ENCODE measurements at regions not wholly inside any gene's neighbourhood (a gene's known extent, or its start where the extent isn't known, plus 50 kb on each side); places are given as distances from the start of the nearest gene placed in this dataset.
"Not testable (repeated sequence)": the region's sequence is repeated elsewhere in the genome, so short reads cannot be mapped to it uniquely, and the experiment has no call there.

- no peak for DNase-seq
Measured at GRCh38 chr19:29873801-29874575, 62.2 kb downstream of the CCNE1 start.

GRCh38 chr19:29875931-29876330, 64.1 kb downstream of the CCNE1 start:
- DNase-seq, result no peak

DNA sequence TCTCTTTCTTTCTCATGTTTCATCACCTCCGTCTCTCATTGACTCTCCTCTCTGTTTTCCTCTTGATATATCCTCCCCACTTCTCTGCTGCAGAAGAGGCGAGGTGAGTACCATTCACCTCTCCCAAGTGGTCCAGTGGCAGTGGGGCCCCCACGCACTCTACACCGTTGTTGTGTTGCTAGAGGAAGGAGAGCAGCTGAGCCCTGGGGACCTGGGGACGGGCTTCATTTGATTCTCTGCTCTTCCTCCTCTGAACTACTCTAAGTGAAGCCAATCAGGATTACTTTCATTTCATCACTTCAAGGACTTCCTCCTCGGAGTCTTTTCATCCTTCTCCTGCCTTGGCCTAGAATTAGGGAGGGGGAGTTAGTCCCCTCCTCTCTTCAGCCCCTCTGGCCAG, 64.6 kb downstream of the CCNE1 start:
- no peak for DNase-seq

DNA sequence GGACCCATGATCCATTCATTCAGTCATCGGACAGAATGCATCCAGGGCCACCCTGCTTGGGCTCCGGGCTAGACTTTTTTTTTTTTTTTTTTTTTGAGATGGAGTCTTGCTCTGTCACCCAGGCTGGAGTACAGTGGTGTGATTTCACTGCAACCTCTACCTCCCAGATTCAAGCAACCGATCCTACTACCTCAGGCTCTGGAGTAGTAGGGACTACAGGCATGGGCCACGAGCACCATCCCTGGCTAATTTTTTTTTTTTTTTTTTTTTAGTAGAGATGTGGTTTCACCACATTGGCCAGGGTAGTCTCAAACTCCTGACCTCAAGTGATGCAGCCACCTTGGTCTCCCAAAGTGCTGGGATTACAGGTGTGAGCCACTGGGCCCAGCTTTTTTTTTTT, 65.1 kb downstream of the CCNE1 start:
- DNase-seq, result not testable (repeated sequence)

- no peak for DNase-seq
Measured at GRCh38 chr19:29878973-29879654, 62.9 kb upstream of the URI1 start.

GRCh38 chr19:29879655-29879974, 62.4 kb upstream of the URI1 start:
- no peak for DNase-seq

DNA sequence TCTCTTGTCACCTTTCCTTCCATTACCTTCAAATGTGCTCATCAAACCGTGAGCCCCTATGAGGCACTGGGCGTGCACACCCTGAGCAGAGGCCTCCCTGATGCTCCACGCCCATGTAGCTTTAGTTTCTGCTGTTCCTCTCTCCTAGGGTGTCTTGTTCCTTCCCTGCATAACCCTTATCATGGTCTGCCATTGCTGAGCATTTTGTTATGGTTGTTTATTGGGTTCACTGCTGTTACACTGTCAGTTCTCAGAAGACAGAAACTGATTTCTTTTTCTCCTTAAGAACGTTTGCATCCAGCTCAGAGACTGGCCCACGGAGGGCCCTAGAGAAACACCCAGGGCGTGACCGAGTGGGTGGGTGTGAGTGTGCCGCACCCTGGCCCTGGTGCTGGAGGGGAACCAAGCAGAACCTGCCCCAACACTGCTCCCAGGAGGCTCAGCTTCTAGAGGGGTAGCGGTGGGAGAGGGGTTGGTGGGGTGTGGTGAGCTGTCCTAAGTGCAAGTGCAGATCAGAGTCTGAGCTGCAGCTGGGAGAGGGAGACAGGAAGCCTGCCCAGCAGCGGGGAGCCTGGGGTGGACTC, 61.4 kb upstream of the URI1 start:
- no peak for DNase-seq

DNA sequence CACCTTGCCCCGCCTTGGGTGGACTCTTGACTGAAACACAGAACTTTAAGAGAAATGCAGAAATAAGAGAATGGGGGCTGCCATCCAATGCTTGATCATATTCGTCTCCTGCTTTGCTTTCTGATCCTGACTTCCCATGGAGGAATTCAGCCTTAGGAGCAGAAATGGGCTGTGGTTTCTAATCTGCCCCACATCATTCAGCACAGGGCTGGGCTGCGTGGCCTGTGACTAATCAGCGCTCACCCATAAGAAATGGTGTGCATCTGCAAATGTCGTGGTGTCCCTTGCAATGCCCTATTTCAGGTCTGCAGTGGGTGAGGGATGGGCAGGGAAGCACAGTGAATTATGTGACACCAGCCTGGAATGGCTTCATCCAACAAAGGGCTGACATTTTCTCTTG, 60.7 kb upstream of the URI1 start:
- DNase-seq, result no peak

- DNase-seq, result no peak
Measured at GRCh38 chr19:29882719-29883105, 59.3 kb upstream of the URI1 start.

DNA sequence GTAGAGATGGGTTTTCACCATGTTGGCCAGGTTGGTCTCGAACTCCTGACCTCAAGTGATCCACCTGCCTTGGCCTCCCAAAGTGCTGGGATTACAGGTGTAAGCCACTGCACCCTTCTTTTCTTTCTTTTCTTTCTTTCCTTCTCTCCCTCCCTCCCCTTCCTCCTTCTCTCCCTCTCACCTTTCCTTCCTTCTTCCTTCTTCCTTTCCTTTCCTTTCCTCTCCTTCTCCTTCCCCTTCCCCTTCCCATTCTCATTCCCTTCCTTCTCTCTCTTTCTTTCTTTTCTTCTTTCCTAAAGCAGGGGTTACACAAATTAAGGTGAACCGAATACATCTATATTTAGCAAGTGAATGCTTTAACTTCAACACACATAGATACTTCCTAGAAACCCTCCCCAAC, 58.0 kb upstream of the URI1 start:
- no peak for DNase-seq

DNA sequence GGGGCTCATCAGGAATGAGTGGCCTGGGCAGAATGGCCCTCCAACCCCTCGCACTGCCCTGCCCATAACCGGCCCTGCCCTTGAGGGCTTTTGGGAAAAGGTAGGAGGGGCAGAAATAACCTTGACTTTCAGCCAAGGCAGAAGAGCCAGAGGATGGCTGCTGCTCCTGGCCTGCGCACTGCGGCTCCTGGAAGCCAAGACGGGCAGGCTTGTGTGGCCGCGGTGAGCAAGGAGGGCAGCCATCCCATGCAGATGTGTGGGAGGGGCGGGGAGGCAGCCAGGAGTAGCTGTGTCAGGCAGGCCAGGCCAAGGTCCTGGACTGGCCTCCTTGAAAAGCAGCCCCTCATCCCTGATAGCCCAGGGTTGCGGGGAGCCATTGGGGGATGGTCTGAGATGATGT, 57.6 kb upstream of the URI1 start:
- DNase-seq, result no peak

DNA sequence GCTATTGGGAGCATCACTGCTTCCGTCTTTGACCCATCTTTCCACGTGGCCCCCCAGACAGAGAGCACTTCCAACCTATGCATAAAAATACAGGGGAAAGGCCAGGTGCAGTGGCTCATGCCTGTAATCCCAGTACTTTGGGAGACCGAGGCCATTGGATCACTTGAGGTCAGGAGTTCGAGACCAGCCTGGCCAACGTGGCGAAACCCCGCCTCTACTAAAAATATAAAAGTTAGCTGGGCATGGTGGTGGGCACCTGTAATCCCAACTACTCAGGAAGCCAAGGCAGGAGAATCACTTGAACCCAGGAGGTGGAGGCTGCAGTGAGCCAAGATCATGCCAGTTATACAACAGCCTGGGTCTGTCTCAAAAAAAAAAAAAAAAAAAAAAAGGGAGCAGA, 55.9 kb upstream of the URI1 start:
- not testable (repeated sequence) for DNase-seq

- DNase-seq, result no peak
Measured at GRCh38 chr19:29886586-29886985, 55.5 kb upstream of the URI1 start.

DNA sequence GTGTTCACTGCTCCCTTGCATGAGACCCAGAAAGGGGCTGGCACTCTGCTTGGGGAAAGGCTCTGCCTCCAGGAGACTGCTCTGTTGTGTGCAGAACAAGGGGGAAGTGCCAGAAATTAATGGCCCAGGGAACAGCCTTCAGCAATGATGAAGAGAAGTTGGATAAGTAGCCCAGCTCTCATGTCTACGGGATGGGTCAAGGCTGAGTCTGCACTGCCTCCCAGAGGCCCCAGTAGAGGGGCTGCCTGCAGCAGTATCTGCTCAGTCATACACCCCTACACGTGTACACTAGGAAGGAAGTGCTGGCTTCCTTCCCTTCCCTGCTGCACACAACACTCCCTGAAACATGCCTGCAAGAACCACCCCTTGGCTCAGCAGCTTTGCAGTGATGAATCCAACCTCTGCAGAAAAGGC, 54.6 kb upstream of the URI1 start:
- DNase-seq, result peak; percentile 15 to 26

DNA sequence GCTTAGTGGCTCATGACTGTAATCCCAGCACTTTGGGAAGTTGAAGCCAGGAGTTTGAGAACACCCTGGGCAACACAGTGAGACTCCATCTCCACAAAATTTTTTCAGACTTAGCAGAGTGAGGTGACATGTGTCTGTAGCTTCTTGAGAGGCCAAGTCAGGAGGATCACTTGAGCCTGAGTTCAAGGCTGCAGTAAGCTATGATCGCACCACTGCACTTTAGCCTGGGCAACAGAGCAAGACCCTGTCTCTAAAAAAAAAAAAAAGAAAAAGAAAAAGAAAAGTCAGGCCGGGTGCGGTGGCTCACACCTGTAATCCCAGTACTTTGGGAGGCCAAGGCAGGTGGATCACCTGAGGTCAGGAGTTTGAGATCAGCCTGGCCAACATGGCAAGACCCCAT, 54.0 kb upstream of the URI1 start:
- not testable (repeated sequence) for DNase-seq

- DNase-seq, result no peak
Measured at GRCh38 chr19:29889702-29890101, 52.3 kb upstream of the URI1 start.

DNA sequence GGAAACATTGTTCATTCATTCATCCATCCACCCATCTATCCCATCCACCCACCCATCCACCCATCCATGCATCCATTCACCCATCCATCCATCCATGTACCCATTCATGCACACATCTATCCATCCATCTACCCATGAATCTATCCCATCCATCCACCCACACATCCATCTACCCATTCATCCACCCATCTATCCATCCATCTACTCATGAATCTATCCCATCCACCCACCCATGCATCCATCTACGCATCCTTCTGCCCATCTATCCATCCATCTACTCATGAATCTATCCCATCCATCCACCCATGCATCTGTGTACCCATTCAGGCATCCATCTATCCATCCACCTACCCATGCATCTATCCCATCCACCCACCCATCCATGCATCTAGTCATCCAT, 51.6 kb upstream of the URI1 start:
- DNase-seq, result no peak

All from right lung (tissue), 2 donors.